ENCODE measurements at regions not wholly inside any gene's neighbourhood (a gene's known extent, or its start where the extent isn't known, plus 50 kb on each side); places are given as distances from the start of the nearest gene placed in this dataset.

DNA sequence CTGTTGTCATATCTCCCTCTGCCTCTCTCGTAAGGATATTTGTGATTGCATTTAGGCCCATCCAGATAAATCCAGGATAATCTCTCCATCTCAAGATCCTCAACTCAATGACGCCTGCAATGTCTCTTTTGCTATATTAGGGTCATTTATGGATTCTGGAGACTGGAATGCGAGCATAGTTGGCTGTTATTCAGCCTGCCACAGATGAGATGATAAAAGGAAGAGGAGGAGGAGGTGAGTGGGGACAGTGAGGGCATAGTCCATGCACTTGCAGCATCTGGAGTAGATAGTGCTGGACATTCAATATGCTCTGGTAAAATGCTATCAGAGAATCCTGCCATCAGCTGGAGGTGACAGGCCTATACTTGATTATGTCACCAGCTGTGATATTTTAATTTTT, 131.6 kb upstream of the CACNA1E start:
- Histone ChIP-seq H3K27me3 (ENCODE audit: low read depth) (no peaks in the 10 kb centered on the region), H3K4me3 (no peak overlapping the region), H3K4me1 (peaks cover 9% of the 10 kb centered on the region), H3K36me3 (no peaks in the 10 kb centered on the region), H3K27ac (replicated peaks) (no peak overlapping the region), H3K9me3 (replicated peaks) (no peaks in the 10 kb centered on the region)
- DNase-seq, result no peak
- intact Hi-C loops (cut with micrococcal nuclease), result no loop called here
- TF ChIP-seq, protein P1, sequence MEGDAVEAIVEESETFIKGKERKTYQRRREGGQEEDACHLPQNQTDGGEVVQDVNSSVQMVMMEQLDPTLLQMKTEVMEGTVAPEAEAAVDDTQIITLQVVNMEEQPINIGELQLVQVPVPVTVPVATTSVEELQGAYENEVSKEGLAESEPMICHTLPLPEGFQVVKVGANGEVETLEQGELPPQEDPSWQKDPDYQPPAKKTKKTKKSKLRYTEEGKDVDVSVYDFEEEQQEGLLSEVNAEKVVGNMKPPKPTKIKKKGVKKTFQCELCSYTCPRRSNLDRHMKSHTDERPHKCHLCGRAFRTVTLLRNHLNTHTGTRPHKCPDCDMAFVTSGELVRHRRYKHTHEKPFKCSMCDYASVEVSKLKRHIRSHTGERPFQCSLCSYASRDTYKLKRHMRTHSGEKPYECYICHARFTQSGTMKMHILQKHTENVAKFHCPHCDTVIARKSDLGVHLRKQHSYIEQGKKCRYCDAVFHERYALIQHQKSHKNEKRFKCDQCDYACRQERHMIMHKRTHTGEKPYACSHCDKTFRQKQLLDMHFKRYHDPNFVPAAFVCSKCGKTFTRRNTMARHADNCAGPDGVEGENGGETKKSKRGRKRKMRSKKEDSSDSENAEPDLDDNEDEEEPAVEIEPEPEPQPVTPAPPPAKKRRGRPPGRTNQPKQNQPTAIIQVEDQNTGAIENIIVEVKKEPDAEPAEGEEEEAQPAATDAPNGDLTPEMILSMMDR (IDR thresholded peaks at IDR 0.05; ENCODE audit: borderline replicate concordance), result no peak

DNA sequence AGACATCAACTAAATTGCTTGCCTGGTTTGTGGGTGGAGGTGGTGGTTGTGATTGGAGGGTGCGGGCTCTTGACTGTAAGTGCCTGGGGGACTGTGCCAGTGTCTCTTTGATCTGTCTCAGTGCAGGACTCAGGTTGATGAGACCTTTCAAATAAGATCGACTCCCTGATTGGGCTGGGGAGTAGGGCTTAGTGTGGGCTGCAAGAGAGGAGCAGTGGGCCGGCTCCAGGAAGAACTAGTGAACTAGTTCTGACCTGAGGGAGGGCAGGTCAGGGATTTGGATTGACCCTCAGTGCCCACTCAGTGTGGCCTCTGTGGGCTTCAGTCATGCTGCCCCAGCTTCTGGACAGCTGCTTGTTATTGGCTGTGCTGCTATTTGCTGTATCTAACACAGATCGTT, 130.6 kb upstream of the CACNA1E start:
- no peak overlapping the region for H3K27ac ChIP-seq (replicated peaks)
- H3K27me3 ChIP-seq (ENCODE audit: low read depth), result no peaks in the 10 kb centered on the region
- TF ChIP-seq, protein P1 (IDR thresholded peaks at IDR 0.05; ENCODE audit: borderline replicate concordance), result no peak
- intact Hi-C loops (cut with micrococcal nuclease), result no loop called here
- H3K36me3 ChIP-seq, result no peaks in the 10 kb centered on the region
- no peak for DNase-seq
- H3K9me3 ChIP-seq (replicated peaks), result no peaks in the 10 kb centered on the region
- peaks cover 17% of the 10 kb centered on the region for H3K4me1 ChIP-seq
- no peak overlapping the region for H3K4me3 ChIP-seq

DNA sequence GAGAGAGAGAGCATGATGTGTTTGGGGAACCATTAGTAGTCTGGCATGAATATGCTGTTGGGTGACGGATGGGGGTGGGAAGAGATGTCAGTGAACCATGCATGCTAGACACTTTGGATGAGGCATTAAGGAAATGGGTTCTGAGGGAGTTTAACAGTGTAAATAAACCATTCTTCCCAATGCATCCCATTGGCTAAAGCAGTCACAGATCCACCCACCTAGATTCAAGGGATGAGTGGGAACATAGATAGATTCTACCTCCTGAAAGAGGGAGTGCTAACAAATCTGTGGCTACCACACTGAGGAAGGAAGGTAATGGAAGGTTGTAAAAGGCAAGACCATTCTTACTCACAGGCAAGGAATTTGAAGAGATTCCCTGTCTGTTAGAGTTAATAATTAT, 129.8 kb upstream of the CACNA1E start:
- H3K4me1 ChIP-seq, result peaks cover 17% of the 10 kb centered on the region
- H3K4me3 ChIP-seq, result no peak overlapping the region
- no peaks in the 10 kb centered on the region for H3K9me3 ChIP-seq (replicated peaks)
- no peak overlapping the region for H3K27ac ChIP-seq (replicated peaks)
- no peaks in the 10 kb centered on the region for H3K27me3 ChIP-seq (ENCODE audit: low read depth)
- TF ChIP-seq, protein P1 (IDR thresholded peaks at IDR 0.05; ENCODE audit: borderline replicate concordance), result no peak
- H3K36me3 ChIP-seq, result no peaks in the 10 kb centered on the region
- DNase-seq, result no peak
- intact Hi-C loops (cut with micrococcal nuclease), result no loop called here

DNA sequence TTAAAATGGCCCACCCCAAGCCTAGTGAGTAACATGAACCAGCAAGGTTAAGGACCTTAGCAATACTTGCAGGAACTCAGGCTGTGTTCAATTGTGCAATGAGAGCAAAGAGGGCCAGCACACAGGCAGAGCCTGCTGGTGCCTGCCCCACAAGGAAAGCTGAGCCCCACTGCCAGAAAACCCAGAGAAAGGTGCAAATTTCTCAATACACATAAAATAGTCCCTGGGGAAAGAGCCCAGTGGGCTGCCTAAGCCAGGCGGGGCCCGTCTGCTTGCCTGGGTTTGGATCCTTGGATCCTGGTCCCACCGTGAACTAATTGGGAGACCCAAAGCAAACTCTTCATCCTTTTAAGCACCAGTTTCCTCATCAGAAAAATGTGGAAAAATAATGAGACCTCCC, 128.5 kb upstream of the CACNA1E start:
- Histone ChIP-seq H3K36me3 (no peaks in the 10 kb centered on the region), H3K4me1 (peaks cover 17% of the 10 kb centered on the region), H3K27ac (replicated peaks) (no peak overlapping the region), H3K4me3 (no peak overlapping the region), H3K9me3 (replicated peaks) (no peaks in the 10 kb centered on the region), H3K27me3 (ENCODE audit: low read depth) (peaks cover 2% of the 10 kb centered on the region)
- no peak for DNase-seq
- TF ChIP-seq, protein P1 (IDR thresholded peaks at IDR 0.05; ENCODE audit: borderline replicate concordance), result no peak
- intact Hi-C loops (cut with micrococcal nuclease), result no loop called here

DNA sequence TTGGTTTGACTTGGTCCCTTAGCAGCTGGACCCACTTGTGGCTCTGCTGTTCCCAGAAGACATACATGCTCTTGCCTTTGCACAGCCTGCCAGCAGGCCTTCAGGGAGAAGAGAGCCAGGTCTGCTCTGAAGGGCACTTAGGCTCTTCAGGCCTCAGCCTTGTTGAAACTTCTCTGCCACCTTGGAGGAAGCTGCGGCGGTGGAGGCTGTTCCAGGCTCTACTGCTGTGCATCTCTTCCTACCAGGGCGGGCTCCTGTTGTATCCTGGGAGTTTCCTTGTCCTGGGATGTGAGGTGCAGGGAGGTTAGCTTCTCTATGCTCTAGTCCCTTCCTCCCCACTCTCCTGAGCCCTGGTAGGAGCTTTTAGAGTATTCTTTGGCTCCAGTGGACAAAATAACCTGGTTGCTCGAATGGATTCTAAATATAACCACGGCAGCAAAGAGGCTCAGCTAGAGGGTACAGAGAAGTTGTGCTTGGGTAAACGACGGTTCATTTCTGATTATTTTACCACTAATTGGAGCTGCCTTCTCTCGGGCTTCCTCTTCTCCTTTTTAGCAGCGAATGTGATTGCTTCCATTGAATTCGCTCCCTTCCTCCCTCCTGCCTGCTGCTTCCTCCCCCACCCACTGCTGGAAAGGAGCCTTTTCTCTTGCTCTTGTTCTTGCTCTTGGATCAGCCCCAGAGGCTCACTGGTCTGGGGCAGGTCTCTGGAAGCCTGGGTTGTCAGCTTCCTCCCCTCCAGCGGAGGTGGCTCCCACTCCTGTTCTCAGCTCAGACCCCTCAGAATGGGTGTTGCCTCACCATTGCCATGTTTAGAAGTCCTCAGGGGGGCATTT, 126.6 kb upstream of the CACNA1E start:
- no peaks in the 10 kb centered on the region for H3K9me3 ChIP-seq (replicated peaks)
- DNase-seq, result no peak
- intact Hi-C loops (cut with micrococcal nuclease), result no loop called here
- TF ChIP-seq, protein P1 (IDR thresholded peaks at IDR 0.05; ENCODE audit: borderline replicate concordance), result no peak
- H3K27ac ChIP-seq (replicated peaks), result peak overlapping the region; percentile 11
- peaks cover 17% of the 10 kb centered on the region for H3K4me1 ChIP-seq
- H3K4me3 ChIP-seq, result no peak overlapping the region
- H3K27me3 ChIP-seq (ENCODE audit: low read depth), result peaks cover 14% of the 10 kb centered on the region
- H3K36me3 ChIP-seq, result no peaks in the 10 kb centered on the region
